ENCODE measurements at regions not wholly inside any gene's neighbourhood (a gene's known extent, or its start where the extent isn't known, plus 50 kb on each side); places are given as distances from the start of the nearest gene placed in this dataset.

DNA sequence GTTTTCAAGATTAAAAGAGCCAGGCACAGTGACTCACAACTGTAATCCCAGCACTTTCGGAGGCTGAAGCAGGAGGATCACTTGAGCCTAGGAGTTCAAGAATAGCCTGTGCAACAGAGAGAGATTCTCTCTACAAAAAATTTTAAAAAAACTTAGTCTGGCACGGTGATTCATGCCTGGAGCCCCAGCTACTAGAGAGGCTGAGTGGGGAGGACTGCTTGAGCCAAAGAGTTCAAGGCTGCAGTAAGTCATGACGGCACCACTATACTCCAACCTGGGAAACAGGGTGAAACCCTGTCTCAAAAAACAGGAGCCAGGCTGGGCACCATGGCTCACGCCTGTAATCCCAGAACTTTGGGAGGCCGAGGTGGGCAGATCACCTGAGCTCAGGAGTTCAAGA is 86.6 kb upstream of the KCTD7 start (continued):
- TF ChIP-seq, protein P1, sequence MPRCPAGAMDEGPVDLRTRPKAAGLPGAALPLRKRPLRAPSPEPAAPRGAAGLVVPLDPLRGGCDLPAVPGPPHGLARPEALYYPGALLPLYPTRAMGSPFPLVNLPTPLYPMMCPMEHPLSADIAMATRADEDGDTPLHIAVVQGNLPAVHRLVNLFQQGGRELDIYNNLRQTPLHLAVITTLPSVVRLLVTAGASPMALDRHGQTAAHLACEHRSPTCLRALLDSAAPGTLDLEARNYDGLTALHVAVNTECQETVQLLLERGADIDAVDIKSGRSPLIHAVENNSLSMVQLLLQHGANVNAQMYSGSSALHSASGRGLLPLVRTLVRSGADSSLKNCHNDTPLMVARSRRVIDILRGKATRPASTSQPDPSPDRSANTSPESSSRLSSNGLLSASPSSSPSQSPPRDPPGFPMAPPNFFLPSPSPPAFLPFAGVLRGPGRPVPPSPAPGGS (IDR thresholded peaks at IDR 0.05; ENCODE audit: borderline replicate concordance, insufficient read depth, low read depth, low read length, poor library complexity, severe bottlenecking): no peak
- TF ChIP-seq, protein P2, sequence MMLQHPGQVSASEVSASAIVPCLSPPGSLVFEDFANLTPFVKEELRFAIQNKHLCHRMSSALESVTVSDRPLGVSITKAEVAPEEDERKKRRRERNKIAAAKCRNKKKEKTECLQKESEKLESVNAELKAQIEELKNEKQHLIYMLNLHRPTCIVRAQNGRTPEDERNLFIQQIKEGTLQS (IDR thresholded peaks at IDR 0.05; ENCODE audit: borderline replicate concordance, extremely low read depth, low read depth, low read length): no peak
- no peak for TF ChIP-seq MEF2B (IDR thresholded peaks at IDR 0.05; ENCODE audit: partially characterized antibody, poor library complexity, severe bottlenecking)

GRCh38 chr7:66542528-66543269 is 86.0 kb upstream of the KCTD7 start:
- Histone ChIP-seq H3K4me3 (no peak overlapping the region), H3K79me2 (ENCODE audit: control insufficient read depth, insufficient read depth, low read length) (no peaks in the 10 kb centered on the region), H3K36me3 (ENCODE audit: control insufficient read depth in 2 of 2, insufficient read depth in 2 of 2, low read length in 1 of 2) (peaks cover 5 to 6% of the 10 kb centered on the region in 2 experiments; a peak in 3 of 4 replicates), H4K20me1 (ENCODE audit: control insufficient read depth, insufficient read depth) (no peaks in the 10 kb centered on the region), H3K9ac (ENCODE audit: control insufficient read depth, insufficient read depth, low read length) (no peak overlapping the region), H2AFZ (ENCODE audit: control insufficient read depth, low read depth, low read length) (no peak overlapping the region), H3K27ac (ENCODE audit: control insufficient read depth, insufficient read depth) (no peak overlapping the region), H3K9me3 (replicated peaks; ENCODE audit: control insufficient read depth, insufficient read depth, low read length) (no peaks in the 10 kb centered on the region), H3K4me2 (ENCODE audit: control insufficient read depth, insufficient read depth) (no peak overlapping the region), H3K4me1 (ENCODE audit: control insufficient read depth, insufficient read depth, low read length) (no peaks in the 10 kb centered on the region), H3K27me3 (replicated peaks in 1 of 2; ENCODE audit: control insufficient read depth in 2 of 2, insufficient read depth in 2 of 2, low read length in 1 of 2) (no peaks in the 10 kb centered on the region)
- ChIA-PET POLR2A (no interaction called here), CTCF (no interaction called here), SMC1A (ENCODE audit: uncharacterized antibody, unreplicated experiment) (no interaction called here), RAD21 (ENCODE audit: unreplicated experiment) (no interaction called here)
- DNase-seq (ENCODE audit: low read depth, low spot score): no peak
- no peak for ATAC-seq
- TSS peak; percentile 51 for BruUV-seq (replicated peaks)
- in situ Hi-C loops (cut with MboI) (no loop called here), intact Hi-C loops (cut with micrococcal nuclease; ENCODE audit: unreplicated experiment) (no loop called here)
- 64% methylated on average over 14 of the region's 14 CpGs for WGBS (ENCODE audit: insufficient coverage, insufficient replicate concordance, low lambda C conversion rate, missing lambda C conversion rate)
- FAIRE-seq: no peak
- TF ChIP-seq JUNB (IDR thresholded peaks at IDR 0.05) (no peak), YY1 (IDR thresholded peaks at IDR 0.05; ENCODE audit: low read depth, low read length) (no peak), TCF12 (IDR thresholded peaks at IDR 0.05; ENCODE audit: low read depth, low read length) (no peak), IRF3 (IDR thresholded peaks at IDR 0.05) (no peak), EGR1 (IDR thresholded peaks at IDR 0.05; ENCODE audit: borderline replicate concordance in 1 of 2, low read depth in 2 of 2, low read length in 2 of 2) (no peak), SMAD5 (IDR thresholded peaks at IDR 0.05; ENCODE audit: low read depth) (no peak), POLR2AphosphoS5 (IDR thresholded peaks at IDR 0.05; ENCODE audit: low read length) (no peak), FOS (IDR thresholded peaks at IDR 0.05; ENCODE audit: borderline replicate concordance, extremely low read depth, insufficient read length) (no peak), CHD2 (IDR thresholded peaks at IDR 0.05; ENCODE audit: borderline replicate concordance, low read depth, low read length) (no peak)
- TF ChIP-seq, protein P3, sequence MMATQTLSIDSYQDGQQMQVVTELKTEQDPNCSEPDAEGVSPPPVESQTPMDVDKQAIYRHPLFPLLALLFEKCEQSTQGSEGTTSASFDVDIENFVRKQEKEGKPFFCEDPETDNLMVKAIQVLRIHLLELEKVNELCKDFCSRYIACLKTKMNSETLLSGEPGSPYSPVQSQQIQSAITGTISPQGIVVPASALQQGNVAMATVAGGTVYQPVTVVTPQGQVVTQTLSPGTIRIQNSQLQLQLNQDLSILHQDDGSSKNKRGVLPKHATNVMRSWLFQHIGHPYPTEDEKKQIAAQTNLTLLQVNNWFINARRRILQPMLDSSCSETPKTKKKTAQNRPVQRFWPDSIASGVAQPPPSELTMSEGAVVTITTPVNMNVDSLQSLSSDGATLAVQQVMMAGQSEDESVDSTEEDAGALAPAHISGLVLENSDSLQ (IDR thresholded peaks at IDR 0.05): no peak
- TF ChIP-seq, protein P4, sequence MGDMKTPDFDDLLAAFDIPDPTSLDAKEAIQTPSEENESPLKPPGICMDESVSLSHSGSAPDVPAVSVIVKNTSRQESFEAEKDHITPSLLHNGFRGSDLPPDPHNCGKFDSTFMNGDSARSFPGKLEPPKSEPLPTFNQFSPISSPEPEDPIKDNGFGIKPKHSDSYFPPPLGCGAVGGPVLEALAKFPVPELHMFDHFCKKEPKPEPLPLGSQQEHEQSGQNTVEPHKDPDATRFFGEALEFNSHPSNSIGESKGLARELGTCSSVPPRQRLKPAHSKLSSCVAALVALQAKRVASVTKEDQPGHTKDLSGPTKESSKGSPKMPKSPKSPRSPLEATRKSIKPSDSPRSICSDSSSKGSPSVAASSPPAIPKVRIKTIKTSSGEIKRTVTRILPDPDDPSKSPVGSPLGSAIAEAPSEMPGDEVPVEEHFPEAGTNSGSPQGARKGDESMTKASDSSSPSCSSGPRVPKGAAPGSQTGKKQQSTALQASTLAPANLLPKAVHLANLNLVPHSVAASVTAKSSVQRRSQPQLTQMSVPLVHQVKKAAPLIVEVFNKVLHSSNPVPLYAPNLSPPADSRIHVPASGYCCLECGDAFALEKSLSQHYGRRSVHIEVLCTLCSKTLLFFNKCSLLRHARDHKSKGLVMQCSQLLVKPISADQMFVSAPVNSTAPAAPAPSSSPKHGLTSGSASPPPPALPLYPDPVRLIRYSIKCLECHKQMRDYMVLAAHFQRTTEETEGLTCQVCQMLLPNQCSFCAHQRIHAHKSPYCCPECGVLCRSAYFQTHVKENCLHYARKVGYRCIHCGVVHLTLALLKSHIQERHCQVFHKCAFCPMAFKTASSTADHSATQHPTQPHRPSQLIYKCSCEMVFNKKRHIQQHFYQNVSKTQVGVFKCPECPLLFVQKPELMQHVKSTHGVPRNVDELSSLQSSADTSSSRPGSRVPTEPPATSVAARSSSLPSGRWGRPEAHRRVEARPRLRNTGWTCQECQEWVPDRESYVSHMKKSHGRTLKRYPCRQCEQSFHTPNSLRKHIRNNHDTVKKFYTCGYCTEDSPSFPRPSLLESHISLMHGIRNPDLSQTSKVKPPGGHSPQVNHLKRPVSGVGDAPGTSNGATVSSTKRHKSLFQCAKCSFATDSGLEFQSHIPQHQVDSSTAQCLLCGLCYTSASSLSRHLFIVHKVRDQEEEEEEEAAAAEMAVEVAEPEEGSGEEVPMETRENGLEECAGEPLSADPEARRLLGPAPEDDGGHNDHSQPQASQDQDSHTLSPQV (IDR thresholded peaks at IDR 0.05): no peak

Measured in GM12878 (cell line).